Endothelial cell of umbilical vein (primary cell): ENCODE measurements at regions not wholly inside any gene's neighbourhood (a gene's known extent, or its start where the extent isn't known, plus 50 kb on each side); places are given as distances from the start of the nearest gene placed in this dataset.

Experiments
- BruUV-seq: library from RNA; stranded (reverse); fragments of 400-500 nt; replicated peaks from 2 replicates; lab custom pipeline; 2021; lab: Mats Ljungman, UMichigan
- CTCF ChIA-PET: fragments of 300-600, 350-600 bp; sonication (Branson Sonifier 250); formaldehyde crosslinking; loops from one replicate; lab custom pipeline; 2021; ENCODE audit warnings: antibody characterized with exemption, inconsistent platforms; lab: Charles Lee
- POLR2A ChIA-PET: fragments of 300-600, 350-600 bp; sonication (Branson Sonifier 250); formaldehyde crosslinking; loops from one replicate; lab custom pipeline; 2021; ENCODE audit warnings: antibody characterized with exemption, inconsistent platforms; lab: Charles Lee
- DNase-seq: peaks from one replicate; pipeline ENCODE4 v3.0.0-alpha.2; 2011; ENCODE audit warnings: low read depth, low spot score
- FAIRE-seq: peaks from 2 replicates; lab custom pipeline; 2011; peaks lifted over from hg19 to GRCh38; lab: Jason Lieb, UNC
- H2AFZ ChIP-seq: 2 replicates; pipeline ENCODE4 v1.6.0; 2012; ENCODE audit warnings: low read depth, low read length, control low read depth, inconsistent platforms
- H3K27ac ChIP-seq: 2 replicates; pipeline ENCODE4 v1.5.1; 2011; ENCODE audit warnings: low read depth, mild to moderate bottlenecking, control low read depth, low read length, moderate library complexity; ENCODE audit not compliant: insufficient read depth
- H3K27me3 ChIP-seq, 2 experiments: 2 replicates each; pipeline versions ENCODE4 v1.6.0 to v1.6.1; 2011; ENCODE audit warnings: low read length in 2 of 2, mixed read lengths in 1 of 2; ENCODE audit not compliant: control insufficient read depth in 2 of 2, insufficient read depth in 2 of 2
- H3K36me3 ChIP-seq, 2 experiments: 2 replicates in 1 of 2; 3 replicates in 1 of 2; pipeline ENCODE4 v1.5.1; 2011; ENCODE audit warnings: low read length in 2 of 2, mild to moderate bottlenecking in 1 of 2, moderate library complexity in 1 of 2; ENCODE audit not compliant: control insufficient read depth in 2 of 2, insufficient read depth in 2 of 2; ENCODE audit errors: extremely low read depth in 1 of 2
- H3K4me1 ChIP-seq: 3 replicates; pipeline ENCODE4 v1.5.1; 2011; ENCODE audit warnings: mild to moderate bottlenecking, low read length; ENCODE audit not compliant: control insufficient read depth, insufficient read depth; ENCODE audit errors: extremely low read depth
- H3K4me2 ChIP-seq: 2 replicates; pipeline ENCODE4 v1.6.1; 2011; ENCODE audit warnings: low read length, control low read depth, mixed read lengths; ENCODE audit not compliant: insufficient read depth
- H3K4me3 ChIP-seq, 3 experiments: fragments of 200-600 bp in 1 of 3; sonication (generic), shearing (Covaris generic) in 1 of 3; replicated peaks in 1 of 3; 2 replicates each; pipeline ENCODE4 v1.5.1; 2011 to 2016; ENCODE audit warnings: control low read depth in 3 of 3, low read length in 3 of 3, mild to moderate bottlenecking in 2 of 3, inconsistent platforms in 1 of 3, low read depth in 1 of 3, moderate library complexity in 1 of 3; ENCODE audit not compliant: insufficient read depth in 1 of 3
- H3K79me2 ChIP-seq: 2 replicates; pipeline ENCODE4 v1.6.0; 2012; ENCODE audit warnings: low read length, inconsistent platforms; ENCODE audit not compliant: control insufficient read depth, insufficient read depth
- H3K9ac ChIP-seq: replicated peaks from 2 replicates; pipeline ENCODE3; 2011; ENCODE audit warnings: low read length, control low read depth; ENCODE audit not compliant: insufficient read depth; ENCODE audit errors: extremely low read depth
- H3K9me1 ChIP-seq: replicated peaks from 3 replicates; pipeline ENCODE4 v1.6.0; 2011; ENCODE audit warnings: mild to moderate bottlenecking, low read length; ENCODE audit not compliant: control insufficient read depth, insufficient read depth; ENCODE audit errors: extremely low read depth
- H3K9me3 ChIP-seq: replicated peaks from 2 replicates; pipeline ENCODE4 v1.5.1; 2012; ENCODE audit warnings: low read length, inconsistent platforms; ENCODE audit not compliant: control insufficient read depth, insufficient read depth
- H4K20me1 ChIP-seq: replicated peaks from 2 replicates; pipeline ENCODE3; 2011; ENCODE audit warnings: mild to moderate bottlenecking, low read length; ENCODE audit not compliant: control insufficient read depth, insufficient read depth; ENCODE audit errors: extremely low read depth
- CTCF ChIP-seq, 2 donors: IDR thresholded peaks; 1 replicate in 1 of 2; 2 replicates in 1 of 2; pipeline ENCODE4 v1.5.1; 2011; ENCODE audit warnings: low read length in 2 of 2, mild to moderate bottlenecking in 2 of 2, moderate library complexity in 2 of 2, control low read depth in 1 of 2, inconsistent platforms in 1 of 2, low read depth in 1 of 2; ENCODE audit not compliant: insufficient read depth in 1 of 2; ENCODE audit errors: extremely low read depth in 1 of 2
- EZH2 ChIP-seq: IDR thresholded peaks from 2 replicates; pipeline ENCODE4 v1.6.1; 2012; ENCODE audit warnings: borderline replicate concordance, low read depth, mild to moderate bottlenecking, moderate library complexity, low read length, inconsistent platforms; ENCODE audit not compliant: severe bottlenecking
- FOS ChIP-seq: IDR thresholded peaks from 2 replicates; pipeline ENCODE4 v1.6.1; 2011; ENCODE audit warnings: mild to moderate bottlenecking, low read length, moderate library complexity, borderline replicate concordance; ENCODE audit not compliant: insufficient read depth
- GATA2 ChIP-seq: IDR thresholded peaks from 2 replicates; pipeline ENCODE4 v1.7.0; 2011; ENCODE audit warnings: low read depth, mild to moderate bottlenecking, moderate library complexity, mixed read lengths, low read length; ENCODE audit not compliant: insufficient read length, insufficient read depth
- JUN ChIP-seq: IDR thresholded peaks from 2 replicates; pipeline ENCODE4 v1.6.1; 2011; ENCODE audit warnings: borderline replicate concordance, low read depth; ENCODE audit not compliant: insufficient read length, insufficient read depth
- MAX ChIP-seq: IDR thresholded peaks from 2 replicates; pipeline ENCODE4 v1.6.1; 2011; ENCODE audit not compliant: insufficient read depth, insufficient read length
- MYC ChIP-seq: IDR thresholded peaks from one replicate; pipeline ENCODE4 v1.6.1; 2011; ENCODE audit warnings: mild to moderate bottlenecking, low read depth, low read length
- POLR2A ChIP-seq: IDR thresholded peaks from 2 replicates; pipeline ENCODE4 v1.6.1; 2012; ENCODE audit warnings: low read depth, mild to moderate bottlenecking, control low read depth, low read length
- POLR2AphosphoS5 ChIP-seq: IDR thresholded peaks from 2 replicates; pipeline ENCODE4 v1.6.1; 2012; ENCODE audit warnings: low read depth, mild to moderate bottlenecking, control low read depth, low read length, moderate library complexity; ENCODE audit not compliant: insufficient read depth
- dilution Hi-C: fragments of 300-500 bp; cut with MboI; formaldehyde crosslinking; loops from one replicate; pipeline ENCODE4 v1.15.0; 2019; ENCODE audit warnings: low sequenced_read_pairs; ENCODE audit not compliant: extremely low pct_ligation_motif_present
- intact Hi-C: fragments of 100-400 bp; cut with micrococcal nuclease; formaldehyde crosslinking; loops from one replicate; pipeline ENCODE4 v1.10.0; 2022

GRCh38 chrX:20511792-20512191, 245.1 kb upstream of the RPS6KA3 start:
- dilution Hi-C loops, result no loop called here
- peak; percentile 56 for DNase-seq

GRCh38 chrX:20507901-20508620, 241.4 kb upstream of the RPS6KA3 start:
- ChIA-PET POLR2A (no interaction called here), CTCF (interaction anchor here (0.7 to 1.1 kb wide), 2 partner anchors 19 to 22 kb away, joined by 4 read pairs; no protein-coding TSS in a partner anchor)
- TF ChIP-seq MAX, result no peak
- no peak for TF ChIP-seq FOS
- no peak for TF ChIP-seq EZH2
- TF ChIP-seq JUN, result no peak
- TF ChIP-seq GATA2, result no peak
- no peak for TF ChIP-seq POLR2A
- TF ChIP-seq MYC, result no peak
- no peak for TF ChIP-seq POLR2AphosphoS5
- TF ChIP-seq CTCF (IDR thresholded peaks at IDR 0.05; ENCODE audit: extremely low read depth in 1 of 2, insufficient read depth in 1 of 2, low read depth in 1 of 2, low read length in 2 of 2), result no peak
- Histone ChIP-seq H3K4me3 (no peak overlapping the region), H3K9me1 (no peaks in the 10 kb centered on the region), H3K79me2 (no peaks in the 10 kb centered on the region), H3K27me3 (no peaks in the 10 kb centered on the region), H3K9ac (no peak overlapping the region), H3K4me1 (peaks cover 17% of the 10 kb centered on the region), H2AFZ (no peak overlapping the region), H3K4me2 (no peak overlapping the region), H3K27ac (no peak overlapping the region), H3K9me3 (no peaks in the 10 kb centered on the region), H3K36me3 (no peaks in the 10 kb centered on the region), H4K20me1 (no peaks in the 10 kb centered on the region)
- DNase-seq (no peak), FAIRE-seq (no peak)
- intact Hi-C loops, result no loop called here
- no TSS peak for BruUV-seq
- dilution Hi-C loops, result no loop called here

More at GRCh38 chrX:20511792-20512191, 245.1 kb upstream of the RPS6KA3 start:
- peak overlapping the region; percentile 17 for H3K4me2 ChIP-seq
- CTCF ChIA-PET, result interaction anchor here (3.4 kb wide), 1 partner anchor 15 kb away, joined by 14 read pairs; no protein-coding TSS in a partner anchor
- no peak overlapping the region for H2AFZ ChIP-seq
- no peaks in the 10 kb centered on the region for H3K79me2 ChIP-seq
- no TSS peak for BruUV-seq
- H3K9me1 ChIP-seq, result no peaks in the 10 kb centered on the region
- no peaks in the 10 kb centered on the region for H4K20me1 ChIP-seq
- POLR2A ChIA-PET, result no interaction called here
- no peaks in the 10 kb centered on the region for H3K36me3 ChIP-seq
- H3K9ac ChIP-seq, result no peak overlapping the region
- TF ChIP-seq FOS, result peak; percentile 20
- TF ChIP-seq EZH2, result no peak
- no peak for TF ChIP-seq MAX
- peak; percentile 24 for TF ChIP-seq JUN
- TF ChIP-seq MYC, result no peak
- peaks cover 47% of the 10 kb centered on the region for H3K4me1 ChIP-seq
- no peaks in the 10 kb centered on the region for H3K27me3 ChIP-seq
- intact Hi-C loops, result loop anchor here (5.0 kb wide), 1 partner anchor 1016 kb away; no protein-coding TSS in a partner anchor
- peak; percentile 73 for FAIRE-seq
- H3K4me3 ChIP-seq, result no peak overlapping the region
- no peaks in the 10 kb centered on the region for H3K9me3 ChIP-seq
- H3K27ac ChIP-seq, result no peak overlapping the region
